Subcutaneous abdominal adipose tissue (tissue), 5 donors: ENCODE measurements at regions not wholly inside any gene's neighbourhood (a gene's known extent, or its start where the extent isn't known, plus 50 kb on each side); places are given as distances from the start of the nearest gene placed in this dataset.
A peak's percentile ranks its signal among the peaks of the same experiment; 100 is the strongest.

Source experiments
- H3K27ac ChIP-seq: one replicate; pipeline ENCODE4 v1.7.0; 2013; ENCODE audit warnings: low read depth, mild to moderate bottlenecking, inconsistent platforms, low read length, moderate library complexity
- H3K27me3 ChIP-seq, 5 donors: one replicate each; pipeline ENCODE4 v1.7.0; 2013; ENCODE audit warnings: low read length in 5 of 5, inconsistent platforms in 1 of 5; ENCODE audit not compliant: control insufficient read depth in 5 of 5, insufficient read depth in 4 of 5
- H3K36me3 ChIP-seq, 5 donors: one replicate each; pipeline ENCODE4 v1.7.0; 2013; ENCODE audit warnings: low read length in 5 of 5; ENCODE audit not compliant: control insufficient read depth in 5 of 5, insufficient read depth in 5 of 5
- H3K4me1 ChIP-seq, 5 donors: one replicate each; pipeline ENCODE4 v1.7.0; 2013; ENCODE audit warnings: low read length in 5 of 5, mild to moderate bottlenecking in 3 of 5, moderate library complexity in 1 of 5; ENCODE audit not compliant: control insufficient read depth in 5 of 5, insufficient read depth in 5 of 5
- H3K4me3 ChIP-seq, 5 donors: one replicate each; pipeline ENCODE4 v1.7.0; 2013; ENCODE audit warnings: low read length in 5 of 5, low read depth in 1 of 5
- H3K9ac ChIP-seq, 5 donors: one replicate each; pipeline ENCODE4 v1.7.0; 2013; ENCODE audit warnings: low read length in 5 of 5, mild to moderate bottlenecking in 4 of 5, moderate library complexity in 3 of 5
- H3K9me3 ChIP-seq, 5 donors: one replicate each; pipeline ENCODE4 v1.7.0; 2013; ENCODE audit warnings: low read length in 5 of 5; ENCODE audit not compliant: control insufficient read depth in 5 of 5
- donor health status: healthy.
- donor health status: healthy.
- donor health status: healthy.
- donor health status: healthy.
- donor health status: healthy.

DNA sequence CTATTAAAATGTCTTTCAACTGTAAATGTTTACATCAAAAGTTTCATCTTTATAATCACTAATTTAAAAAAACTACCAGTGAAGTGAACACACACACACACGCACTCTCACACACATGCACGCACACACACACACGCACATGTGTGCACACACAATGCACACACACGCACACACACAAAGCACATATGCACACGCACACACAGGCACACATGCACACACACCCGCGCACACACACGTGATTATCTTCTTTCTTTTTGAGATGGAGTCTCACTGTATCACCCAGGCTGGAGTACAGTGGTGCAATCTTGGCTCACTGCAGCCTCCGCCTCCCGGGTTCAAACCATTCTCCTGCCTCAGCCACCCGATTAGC is 80.0 kb upstream of the FRMD1 start:
- Histone ChIP-seq H3K4me3 (no peak overlapping the region), H3K27ac (no peak overlapping the region), H3K36me3 (no peaks in the 10 kb centered on the region), H3K4me1 (peaks cover 1 to 26% (median 9%) of the 10 kb centered on the region in 5 donors), H3K9me3 (no peaks in the 10 kb centered on the region), H3K9ac (no peak overlapping the region), H3K27me3 (peaks cover 3 to 23% (median 17%) of the 10 kb centered on the region in 5 donors)

GRCh38 chr6:168158213-168158979 is 79.4 kb upstream of the FRMD1 start:
- H3K4me1 ChIP-seq, result peaks cover 1 to 26% (median 9%) of the 10 kb centered on the region in 5 donors
- no peaks in the 10 kb centered on the region for H3K9me3 ChIP-seq
- H3K36me3 ChIP-seq, result no peaks in the 10 kb centered on the region
- peak overlapping the region in 1 of 5 donors; percentile 33 for H3K4me3 ChIP-seq
- no peak overlapping the region for H3K9ac ChIP-seq
- no peak overlapping the region for H3K27ac ChIP-seq
- H3K27me3 ChIP-seq, result peaks cover 3 to 22% (median 17%) of the 10 kb centered on the region in 5 donors

- Histone ChIP-seq H3K27me3 (peaks cover 3 to 20% (median 17%) of the 10 kb centered on the region in 5 donors), H3K4me3 (no peak overlapping the region), H3K27ac (no peak overlapping the region), H3K9me3 (no peaks in the 10 kb centered on the region), H3K36me3 (no peaks in the 10 kb centered on the region), H3K9ac (no peak overlapping the region), H3K4me1 (peaks cover 1 to 26% (median 9%) of the 10 kb centered on the region in 5 donors)
Measured at GRCh38 chr6:168157272-168158212, 78.5 kb upstream of the FRMD1 start.

GRCh38 chr6:168156742-168157265 is 77.8 kb upstream of the FRMD1 start:
- H3K36me3 ChIP-seq, result no peaks in the 10 kb centered on the region
- peaks cover 1 to 30% (median 9%) of the 10 kb centered on the region in 5 donors for H3K4me1 ChIP-seq
- H3K4me3 ChIP-seq, result no peak overlapping the region
- no peak overlapping the region for H3K9ac ChIP-seq
- no peaks in the 10 kb centered on the region for H3K9me3 ChIP-seq
- H3K27me3 ChIP-seq, result peaks cover 3 to 20% (median 17%) of the 10 kb centered on the region in 5 donors
- H3K27ac ChIP-seq, result no peak overlapping the region

GRCh38 chr6:168155821-168156741 is 77.1 kb upstream of the FRMD1 start:
- Histone ChIP-seq H3K4me3 (no peak overlapping the region), H3K27ac (no peak overlapping the region), H3K4me1 (peaks cover 1 to 30% (median 9%) of the 10 kb centered on the region in 5 donors), H3K27me3 (peaks cover 3 to 20% (median 16%) of the 10 kb centered on the region in 5 donors), H3K9me3 (no peaks in the 10 kb centered on the region), H3K36me3 (no peaks in the 10 kb centered on the region), H3K9ac (no peak overlapping the region)

GRCh38 chr6:168155193-168155592 is 76.2 kb upstream of the FRMD1 start:
- peaks cover 1 to 30% (median 9%) of the 10 kb centered on the region in 5 donors for H3K4me1 ChIP-seq
- no peaks in the 10 kb centered on the region for H3K9me3 ChIP-seq
- H3K4me3 ChIP-seq, result no peak overlapping the region
- H3K27me3 ChIP-seq, result peaks cover 6 to 24% (median 22%) of the 10 kb centered on the region in 5 donors
- H3K27ac ChIP-seq, result no peak overlapping the region
- no peaks in the 10 kb centered on the region for H3K36me3 ChIP-seq
- no peak overlapping the region for H3K9ac ChIP-seq

DNA sequence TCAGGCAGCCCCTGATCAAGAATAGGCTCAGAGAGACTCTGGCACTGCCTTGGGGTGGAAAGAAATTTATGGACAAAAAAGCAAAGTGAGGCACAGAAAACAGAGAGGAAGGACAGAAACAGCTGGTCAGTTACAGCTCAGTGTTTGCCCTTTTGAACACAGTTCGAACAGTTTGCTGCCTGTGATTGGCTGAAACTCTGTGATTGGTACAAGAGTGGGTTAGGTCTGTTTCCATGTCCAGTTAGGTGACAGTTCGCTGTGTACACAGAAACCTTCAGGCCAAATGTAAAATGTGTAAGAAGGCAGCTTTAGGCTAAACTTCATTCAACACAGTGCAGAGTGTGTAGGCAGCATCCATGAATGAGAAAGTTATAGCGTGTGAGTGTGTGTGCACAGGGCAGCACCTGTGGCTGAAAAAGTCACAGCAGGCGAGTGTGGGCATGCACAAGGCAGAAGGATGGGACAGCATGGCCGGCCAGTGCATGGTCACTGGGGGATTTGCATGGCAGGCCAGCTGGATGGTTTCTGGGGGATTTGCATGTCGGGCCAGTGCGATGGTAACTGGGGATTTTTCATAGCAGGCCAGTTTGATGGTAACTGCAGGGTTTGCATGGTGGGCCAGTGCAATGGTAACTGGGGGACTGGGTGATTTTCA is 75.4 kb upstream of the FRMD1 start:
- H3K4me3 ChIP-seq, result peak overlapping the region in 1 of 5 donors; percentile 10
- H3K36me3 ChIP-seq, result no peaks in the 10 kb centered on the region
- H3K9ac ChIP-seq, result no peak overlapping the region
- H3K27ac ChIP-seq, result no peak overlapping the region
- H3K27me3 ChIP-seq, result peaks cover 6 to 30% (median 24%) of the 10 kb centered on the region in 5 donors
- H3K4me1 ChIP-seq, result peaks cover 1 to 30% (median 9%) of the 10 kb centered on the region in 5 donors
- H3K9me3 ChIP-seq, result no peaks in the 10 kb centered on the region

DNA sequence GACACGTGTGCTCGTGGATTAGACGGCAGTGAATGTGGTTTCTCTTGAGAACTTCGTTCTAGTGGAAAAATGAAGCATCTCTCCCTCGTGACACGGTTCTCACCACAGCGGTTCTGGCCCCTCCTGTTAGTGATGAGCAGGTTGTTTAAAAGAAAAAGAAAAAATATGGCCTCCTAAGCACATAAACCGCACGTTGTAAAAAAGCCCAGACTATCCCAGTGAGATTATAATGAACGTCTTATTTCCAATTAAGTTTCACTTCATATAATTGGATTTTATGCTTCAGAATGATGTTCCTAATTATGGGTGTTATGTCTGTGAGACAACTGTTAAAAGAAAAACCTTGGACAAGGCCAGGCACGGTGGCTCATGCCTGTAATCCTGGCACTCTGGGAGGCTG is 74.5 kb upstream of the FRMD1 start:
- Histone ChIP-seq H3K4me3 (no peak overlapping the region), H3K9me3 (no peaks in the 10 kb centered on the region), H3K36me3 (no peaks in the 10 kb centered on the region), H3K9ac (no peak overlapping the region), H3K4me1 (peaks cover 1 to 29% (median 8%) of the 10 kb centered on the region in 5 donors), H3K27me3 (peaks cover 6 to 32% (median 28%) of the 10 kb centered on the region in 5 donors), H3K27ac (no peak overlapping the region)

DNA sequence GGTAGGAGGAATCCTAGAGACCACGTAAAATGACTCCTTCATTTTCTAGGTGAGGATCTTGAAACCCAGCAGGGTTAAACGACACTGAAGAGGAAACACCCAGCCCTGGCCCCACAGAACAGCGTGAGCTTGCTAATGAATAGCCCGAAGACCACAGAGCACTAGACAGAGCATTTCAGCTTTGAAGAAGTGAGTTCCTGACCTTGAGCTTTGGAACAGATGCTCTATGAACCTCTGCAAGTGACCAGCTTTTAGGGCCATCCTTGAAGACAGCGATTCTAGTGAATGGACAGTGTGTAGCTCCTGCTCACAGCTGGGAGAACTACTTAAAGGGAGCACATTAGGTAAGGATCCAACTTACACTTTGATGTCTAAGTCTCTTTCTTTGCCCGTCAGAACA is 74.0 kb upstream of the FRMD1 start:
- peaks cover 0 to 23% (median 4%) of the 10 kb centered on the region in 5 donors for H3K4me1 ChIP-seq
- H3K4me3 ChIP-seq, result no peak overlapping the region
- no peaks in the 10 kb centered on the region for H3K36me3 ChIP-seq
- no peak overlapping the region for H3K9ac ChIP-seq
- H3K27me3 ChIP-seq, result peaks cover 11 to 29% (median 29%) of the 10 kb centered on the region in 5 donors
- no peak overlapping the region for H3K27ac ChIP-seq
- H3K9me3 ChIP-seq, result no peaks in the 10 kb centered on the region
